Kidney epithelial cell (primary cell): ENCODE measurements at regions not wholly inside any gene's neighbourhood (a gene's known extent, or its start where the extent isn't known, plus 50 kb on each side); places are given as distances from the start of the nearest gene placed in this dataset.
"Not testable (repeated sequence)": the region's sequence is repeated elsewhere in the genome, so short reads cannot be mapped to it uniquely, and the experiment has no call there.

ENCODE experiments used
- DNase-seq: peaks from one replicate; pipeline ENCODE4 v3.0.0-alpha.2; 2010; ENCODE audit warnings: low read depth
- H3K27me3 ChIP-seq: 2 replicates; pipeline ENCODE4 v1.6.0; 2011; ENCODE audit warnings: low read length; ENCODE audit not compliant: control insufficient read depth, insufficient read depth
- H3K36me3 ChIP-seq: 2 replicates; pipeline ENCODE4 v1.5.1; 2011; ENCODE audit warnings: low read length; ENCODE audit not compliant: control insufficient read depth, insufficient read depth
- H3K4me3 ChIP-seq: 2 replicates; pipeline ENCODE4 v1.5.1; 2011; ENCODE audit warnings: low read depth, mild to moderate bottlenecking, control low read depth, low read length
- CTCF ChIP-seq: IDR thresholded peaks from 2 replicates; pipeline ENCODE4 v1.5.1; 2011; ENCODE audit warnings: mild to moderate bottlenecking, moderate library complexity, low read length, control low read depth, inconsistent platforms; ENCODE audit not compliant: insufficient read depth, poor library complexity, severe bottlenecking

- no peak for TF ChIP-seq CTCF
- no peak for DNase-seq
- Histone ChIP-seq H3K4me3 (no peak overlapping the region), H3K36me3 (no peaks in the 10 kb centered on the region), H3K27me3 (no peaks in the 10 kb centered on the region)
These were observed 805.7 kb upstream of the GBE1 start for GRCh38 chr3:82567029-82567600.

DNA sequence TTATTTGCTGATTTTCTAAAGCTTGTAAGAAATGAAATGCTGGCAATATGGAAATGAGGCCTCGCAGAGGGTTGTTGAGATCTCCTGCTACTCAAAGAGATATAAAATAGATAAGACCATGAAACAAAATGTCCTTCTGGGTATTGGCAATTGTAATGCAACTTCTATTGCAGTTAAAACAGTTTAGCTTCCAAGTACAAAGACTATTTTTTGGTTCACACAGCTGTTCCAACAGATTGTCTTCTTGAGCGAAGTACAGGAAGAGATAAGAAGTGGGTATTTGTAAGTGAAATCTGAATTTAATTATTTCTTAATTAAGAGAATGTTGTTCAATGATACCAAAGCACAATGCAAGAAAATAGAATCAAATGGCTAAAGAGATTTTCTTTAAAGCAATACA lies 801.5 kb upstream of the GBE1 start:
- Histone ChIP-seq H3K27me3 (no peaks in the 10 kb centered on the region), H3K36me3 (no peaks in the 10 kb centered on the region), H3K4me3 (no peak overlapping the region)
- DNase-seq, result no peak
- TF ChIP-seq CTCF, result no peak

DNA sequence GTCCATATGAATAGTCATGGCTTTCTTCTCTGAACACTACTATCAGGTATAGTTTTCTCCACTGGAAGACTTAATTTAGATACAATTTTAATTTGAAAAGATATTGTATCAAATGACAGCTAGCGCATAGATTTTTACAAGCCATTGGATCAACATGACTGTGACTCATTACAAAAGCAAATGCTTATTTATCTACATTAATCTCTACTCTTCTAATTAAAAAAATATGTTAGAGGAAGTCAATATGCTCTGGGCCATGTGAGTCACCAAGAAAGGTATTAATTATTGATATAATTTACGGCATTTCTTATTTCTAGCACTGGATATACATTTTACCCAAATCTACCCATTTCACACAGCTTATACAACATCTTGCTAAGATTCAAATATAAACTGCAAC lies 800.3 kb upstream of the GBE1 start:
- no peaks in the 10 kb centered on the region for H3K36me3 ChIP-seq
- H3K27me3 ChIP-seq, result no peaks in the 10 kb centered on the region
- no peak for DNase-seq
- H3K4me3 ChIP-seq, result no peak overlapping the region
- TF ChIP-seq CTCF, result no peak

DNA sequence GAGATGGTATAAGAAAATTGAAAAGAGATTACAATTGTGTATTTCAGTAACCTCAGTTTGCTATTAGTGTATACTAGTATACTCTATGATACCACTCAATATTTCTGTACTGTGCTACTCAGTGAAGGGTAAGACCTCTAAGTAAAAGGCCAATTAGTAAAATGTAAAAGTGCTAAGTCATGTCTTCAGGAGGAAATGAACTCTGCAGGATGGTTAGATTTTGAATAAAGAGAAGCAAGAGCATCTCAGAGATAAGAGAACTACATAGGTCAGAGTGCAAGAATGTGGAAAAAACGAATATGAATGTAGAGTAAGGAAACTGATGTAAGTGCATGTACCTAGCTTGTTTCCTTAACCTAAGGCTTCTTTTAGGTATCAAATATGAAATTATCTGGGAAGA lies 796.6 kb upstream of the GBE1 start:
- DNase-seq, result no peak
- Histone ChIP-seq H3K36me3 (no peaks in the 10 kb centered on the region), H3K4me3 (no peak overlapping the region), H3K27me3 (no peaks in the 10 kb centered on the region)
- no peak for TF ChIP-seq CTCF

DNA sequence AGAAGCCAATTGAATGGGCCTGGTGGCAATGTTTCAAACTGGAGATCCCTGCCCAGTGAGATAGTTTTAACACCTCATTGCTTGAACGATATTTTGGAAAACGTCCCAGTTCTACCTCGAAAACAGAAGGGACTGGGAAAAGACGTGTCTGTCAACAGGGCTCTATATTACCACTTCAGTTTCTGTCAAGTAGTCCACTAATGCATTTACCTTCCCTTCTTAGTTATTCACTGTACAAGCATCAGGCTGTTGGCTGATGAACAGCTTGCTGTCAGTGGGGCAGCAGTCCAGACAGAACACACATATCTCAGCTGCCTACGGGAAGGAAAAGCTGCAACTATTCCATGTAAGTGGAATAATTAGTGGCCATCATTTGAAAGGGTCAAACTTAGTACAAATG lies 794.7 kb upstream of the GBE1 start:
- TF ChIP-seq CTCF, result no peak
- DNase-seq, result no peak

DNA sequence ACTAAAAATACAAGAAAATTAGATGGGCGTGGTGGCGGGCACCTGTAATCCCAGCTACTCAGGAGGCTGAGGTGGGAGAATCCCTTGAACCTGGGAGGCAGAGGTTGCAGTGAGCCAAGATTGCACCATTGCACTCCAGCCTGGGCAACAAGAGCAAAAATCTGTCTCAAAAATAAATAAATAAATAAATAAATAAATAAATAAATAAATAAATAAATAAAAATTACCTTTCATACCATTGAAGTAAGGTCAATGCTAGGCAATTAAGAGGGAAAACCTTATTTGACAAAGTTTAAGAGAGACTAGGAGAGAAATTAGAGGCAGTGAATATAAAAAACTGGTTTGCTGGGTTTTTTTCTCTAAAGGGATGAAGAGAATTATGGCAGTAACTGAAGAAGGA lies 781.1 kb upstream of the GBE1 start:
- H3K27me3 ChIP-seq, H3K36me3 ChIP-seq, DNase-seq, H3K4me3 ChIP-seq: not testable (repeated sequence)

More for the DNA sequence above, 794.7 kb upstream of the GBE1 start:
- H3K27me3 ChIP-seq, result no peaks in the 10 kb centered on the region
- H3K4me3 ChIP-seq, result no peak overlapping the region
- H3K36me3 ChIP-seq, result no peaks in the 10 kb centered on the region

GRCh38 chr3:82521657-82522056 lies 760.2 kb upstream of the GBE1 start:
- Histone ChIP-seq H3K4me3 (no peak overlapping the region), H3K27me3 (no peaks in the 10 kb centered on the region), H3K36me3 (no peaks in the 10 kb centered on the region)
- DNase-seq, result no peak
- no peak for TF ChIP-seq CTCF
